K562 (cell line): ENCODE measurements at regions not wholly inside any gene's neighbourhood (a gene's known extent, or its start where the extent isn't known, plus 50 kb on each side); places are given as distances from the start of the nearest gene placed in this dataset.

Experiments used
- BRCA1 ChIP-seq, 2 experiments: fragments of 450-650 bp in 1 of 2; sonication (generic) in 1 of 2; formaldehyde crosslinking in 1 of 2; IDR thresholded peaks; 2 replicates each; pipeline versions ENCODE4 v1.5.0 to v1.6.1; 2017 to 2020; ENCODE audit warnings: mild to moderate bottlenecking in 1 of 2, missing genetic modification reagents in 1 of 2
- CREB5 ChIP-seq: fragments of 250-450 bp; sonication (Bioruptor Pico); IDR thresholded peaks from 2 replicates; pipeline ENCODE4 v1.5.0; 2020; ENCODE audit warnings: mild to moderate bottlenecking
- CTCF ChIP-seq, 3 experiments: IDR thresholded peaks in 2 of 3; conservative IDR thresholded peaks in 1 of 3; 2 replicates each; pipeline ENCODE4 v1.5.1; 2011 to 2012; ENCODE audit warnings: low read length in 3 of 3, mild to moderate bottlenecking in 3 of 3, control low read depth in 2 of 3, improper control_type of control experiment in 1 of 3, inconsistent platforms in 1 of 3, low read depth in 1 of 3, mixed read lengths in 1 of 3, moderate library complexity in 1 of 3; ENCODE audit not compliant: insufficient read depth in 2 of 3
- ELF1 ChIP-seq: fragments of 200-800 bp; sonication (Bioruptor generic); IDR thresholded peaks from 2 replicates; pipeline ENCODE4 v1.6.1; 2016; ENCODE audit warnings: missing genetic modification characterization, missing compliant biosample characterization
- HOMEZ ChIP-seq: fragments of 250-450 bp; sonication (Bioruptor Pico); IDR thresholded peaks from 2 replicates; pipeline ENCODE4 v1.4.0; 2020; ENCODE audit warnings: mild to moderate bottlenecking, moderate library complexity
- JUNB ChIP-seq: fragments of 450-650 bp; formaldehyde crosslinking; conservative IDR thresholded peaks from 2 replicates; pipeline ENCODE4 v1.4.0; 2020; ENCODE audit warnings: mild to moderate bottlenecking
- LARP7 ChIP-seq: fragments of 450-650 bp; IDR thresholded peaks from 2 replicates; pipeline ENCODE4 v1.6.1; 2016
- NR2C2 ChIP-seq, 2 experiments: fragments of 200-800 bp in 1 of 2; sonication (Bioruptor generic) in 1 of 2; sonication (generic) in 1 of 2; formaldehyde crosslinking in 1 of 2; IDR thresholded peaks; 2 replicates each; pipeline versions ENCODE4 v1.6.1 to v1.8.0; 2016 to 2022; ENCODE audit warnings: mild to moderate bottlenecking in 1 of 2, missing compliant biosample characterization in 1 of 2, missing genetic modification characterization in 1 of 2, missing genetic modification reagents in 1 of 2
- PHF8 ChIP-seq: fragments of 200-600 bp; sonication (generic); IDR thresholded peaks from 2 replicates; pipeline ENCODE4 v1.6.1; 2012; ENCODE audit warnings: mixed run types, mild to moderate bottlenecking, inconsistent platforms, low read length, moderate library complexity, borderline replicate concordance
- RAD21 ChIP-seq, 2 experiments: fragments of 250-450 bp in 1 of 2; fragments of 450-650 bp in 1 of 2; sonication (Bioruptor Pico) in 1 of 2; formaldehyde crosslinking in 1 of 2; IDR thresholded peaks in 1 of 2; conservative IDR thresholded peaks in 1 of 2; 2 replicates each; pipeline versions ENCODE4 v1.4.0 to v1.8.0; 2020 to 2022; ENCODE audit warnings: mild to moderate bottlenecking in 2 of 2, moderate library complexity in 1 of 2
- RBFOX2 ChIP-seq: fragments of 200-400 bp; formaldehyde crosslinking; IDR thresholded peaks from 2 replicates; pipeline ENCODE4 v1.6.1; 2017; ENCODE audit warnings: low read depth, mild to moderate bottlenecking, low read length, moderate library complexity
- REST ChIP-seq, 2 experiments: fragments of 450-650 bp; formaldehyde crosslinking in 1 of 2; IDR thresholded peaks; 2 replicates each; pipeline versions ENCODE4 v1.4.0 to v1.6.1; 2014 to 2020; ENCODE audit warnings: mild to moderate bottlenecking in 2 of 2, borderline replicate concordance in 1 of 2, low read depth in 1 of 2
- SIRT6 ChIP-seq: IDR thresholded peaks from one replicate; pipeline ENCODE4 v1.6.1; 2012; ENCODE audit warnings: low read depth, mild to moderate bottlenecking, control low read depth, inconsistent platforms, low read length, moderate library complexity
- ZNF384 ChIP-seq: IDR thresholded peaks from 2 replicates; pipeline ENCODE4 v1.6.1; 2012; ENCODE audit warnings: low read depth, low read length, improper control_type of control experiment

- TF ChIP-seq HOMEZ (CRISPR knock-in tag): no peak
- no peak for TF ChIP-seq CTCF (IDR thresholded peaks at IDR 0.05 in 2 of 3, conservative IDR thresholded peaks at IDR 0.05 in 1 of 3; ENCODE audit: insufficient read depth in 2 of 3, low read depth in 1 of 3, low read length in 3 of 3)
- no peak for TF ChIP-seq JUNB (CRISPR knock-in tag)
- TF ChIP-seq LARP7: no peak
- TF ChIP-seq PHF8: no peak
- TF ChIP-seq NR2C2 (CRISPR knock-in tag; IDR thresholded peaks at IDR 0.05): no peak
- TF ChIP-seq NR2C2 (tag; IDR thresholded peaks at IDR 0.05): no peak
- TF ChIP-seq BRCA1 (IDR thresholded peaks at IDR 0.05): no peak
- TF ChIP-seq BRCA1 (CRISPR knock-in tag; IDR thresholded peaks at IDR 0.05): no peak
- TF ChIP-seq SIRT6: no peak
- no peak for TF ChIP-seq CREB5 (CRISPR knock-in tag)
- no peak for TF ChIP-seq RAD21 (CRISPR knock-in tag; conservative IDR thresholded peaks at IDR 0.05 in 1 of 2, IDR thresholded peaks at IDR 0.05 in 1 of 2)
- no peak for TF ChIP-seq ELF1 (tag)
- TF ChIP-seq RBFOX2: no peak
- TF ChIP-seq REST (IDR thresholded peaks at IDR 0.05; ENCODE audit: borderline replicate concordance): no peak
- no peak for TF ChIP-seq REST (CRISPR knock-in tag; IDR thresholded peaks at IDR 0.05; ENCODE audit: low read depth)
- no peak for TF ChIP-seq ZNF384
Observed at GRCh38 chr17:70888324-70888723, 719.0 kb downstream of the KCNJ2 start.
